ENCODE measurements at regions not wholly inside any gene's neighbourhood (a gene's known extent, or its start where the extent isn't known, plus 50 kb on each side); places are given as distances from the start of the nearest gene placed in this dataset.

- TF ChIP-seq CTCF (IDR thresholded peaks at IDR 0.05; ENCODE audit: borderline replicate concordance, extremely low read depth, low read length, poor library complexity, severe bottlenecking) (no peak), EZH2 (IDR thresholded peaks at IDR 0.05; ENCODE audit: borderline replicate concordance, low read depth, low read length, severe bottlenecking) (no peak)
Observed at GRCh38 chr3:95721938-95722337, 1092.5 kb upstream of the EPHA6 start.

Measured in DND-41 (cell line).